ENCODE measurements at regions not wholly inside any gene's neighbourhood (a gene's known extent, or its start where the extent isn't known, plus 50 kb on each side); places are given as distances from the start of the nearest gene placed in this dataset.
A peak's percentile ranks its signal among the peaks of the same experiment; 100 is the strongest.

DNA sequence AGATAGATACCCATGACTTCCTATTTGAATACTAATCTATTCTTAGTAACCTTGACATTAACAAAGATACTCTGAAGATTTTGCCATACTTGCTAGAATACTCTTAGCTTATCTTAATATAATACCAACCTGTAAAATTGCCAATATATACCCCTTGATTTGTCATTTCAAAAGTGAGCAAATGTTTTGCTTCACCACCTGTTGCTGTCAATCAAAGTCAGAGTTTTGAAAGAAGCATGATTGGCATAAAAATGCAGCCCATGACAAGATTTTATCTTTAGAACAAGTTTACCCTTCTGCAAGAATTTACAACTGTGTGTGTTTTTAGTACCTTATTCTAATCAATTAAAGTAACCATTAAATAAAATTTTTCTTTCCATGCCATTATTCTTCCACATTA is 236.2 kb downstream of the TBX18 start:
- no peak for DNase-seq (ENCODE audit: low read depth in 4 of 4, low spot score in 3 of 4)

DNA sequence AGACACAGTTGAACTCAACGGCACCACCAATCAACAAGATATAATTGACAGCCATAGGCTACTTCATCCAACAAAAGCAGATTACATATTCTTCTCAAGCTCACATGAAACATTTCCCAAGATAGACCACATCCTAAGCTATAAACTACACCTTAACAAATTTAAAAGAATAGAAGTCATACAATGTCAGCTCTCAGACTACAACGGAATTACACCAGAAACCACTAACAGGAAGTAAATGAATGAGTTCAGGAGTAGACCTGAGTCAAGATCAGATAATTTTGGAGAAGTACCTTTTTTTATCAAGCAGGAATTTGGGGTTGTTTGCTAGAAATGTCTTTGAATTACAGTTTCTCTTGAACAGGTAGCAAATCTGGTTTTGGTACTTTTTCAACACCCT is 237.8 kb downstream of the TBX18 start:
- DNase-seq (ENCODE audit: low read depth in 4 of 4, low spot score in 3 of 4), result no peak

DNA sequence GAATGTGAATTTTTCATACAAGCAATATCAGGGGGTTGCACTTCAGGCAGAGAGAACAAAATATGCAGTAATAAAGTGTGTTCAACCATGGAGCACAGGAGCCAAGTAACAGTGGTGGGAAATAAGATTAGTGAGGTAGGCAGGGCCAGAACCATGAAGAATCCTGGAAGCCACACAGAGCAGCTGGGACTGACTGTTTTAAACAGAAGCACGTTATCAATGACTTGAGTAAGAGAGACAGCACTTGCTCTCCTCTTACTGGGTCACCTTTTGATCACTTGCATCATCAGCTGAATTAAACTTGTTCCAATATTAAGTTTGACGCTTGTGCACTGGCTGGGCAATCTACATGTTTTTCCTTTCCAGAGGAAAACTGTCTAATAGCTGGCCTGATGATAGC is 238.5 kb downstream of the TBX18 start:
- DNase-seq (ENCODE audit: low read depth in 4 of 4, low spot score in 3 of 4), result no peak

DNA sequence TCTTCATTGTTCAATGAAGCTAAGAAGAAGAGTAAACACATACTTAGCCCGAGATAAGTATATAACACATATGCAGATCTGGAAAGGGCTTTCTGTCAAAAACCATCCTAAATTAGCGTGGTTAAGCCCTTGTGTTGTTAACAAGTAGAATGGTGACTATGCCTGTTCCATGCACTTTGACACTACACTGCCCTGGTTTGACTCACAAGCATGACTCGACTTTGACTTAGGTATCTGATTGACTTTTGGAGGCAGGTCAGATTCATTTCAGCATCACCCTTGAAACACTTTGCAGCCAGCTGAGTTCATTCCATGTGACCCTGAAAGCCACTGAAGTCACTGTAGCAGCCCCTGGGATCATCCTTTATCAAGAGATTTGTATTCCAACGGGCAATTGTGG is 239.8 kb downstream of the TBX18 start:
- no peak for DNase-seq (ENCODE audit: low read depth in 4 of 4, low spot score in 3 of 4)

DNA sequence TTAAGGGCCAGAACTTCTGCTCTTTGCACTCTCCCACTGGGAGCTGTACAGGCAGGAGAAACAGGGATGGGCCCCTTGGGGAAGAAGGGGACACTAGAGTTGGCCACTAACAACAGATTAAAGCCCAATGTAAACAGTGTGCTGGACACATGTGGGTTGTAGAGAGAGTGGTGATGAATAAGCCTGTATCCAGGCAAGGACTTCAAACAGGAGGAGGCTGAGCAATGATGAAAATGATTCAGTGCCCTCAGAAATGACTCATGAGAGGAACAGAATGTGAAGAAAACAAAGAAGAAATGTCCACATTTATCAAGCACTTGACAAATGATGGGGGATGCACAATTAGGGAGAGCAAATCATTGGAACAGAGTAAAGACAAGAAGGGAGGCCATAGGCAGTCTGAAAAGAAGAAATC is 242.3 kb downstream of the TBX18 start:
- peak in 1 of 4 donors; percentile 9 for DNase-seq (ENCODE audit: low read depth in 4 of 4, low spot score in 3 of 4)

DNA sequence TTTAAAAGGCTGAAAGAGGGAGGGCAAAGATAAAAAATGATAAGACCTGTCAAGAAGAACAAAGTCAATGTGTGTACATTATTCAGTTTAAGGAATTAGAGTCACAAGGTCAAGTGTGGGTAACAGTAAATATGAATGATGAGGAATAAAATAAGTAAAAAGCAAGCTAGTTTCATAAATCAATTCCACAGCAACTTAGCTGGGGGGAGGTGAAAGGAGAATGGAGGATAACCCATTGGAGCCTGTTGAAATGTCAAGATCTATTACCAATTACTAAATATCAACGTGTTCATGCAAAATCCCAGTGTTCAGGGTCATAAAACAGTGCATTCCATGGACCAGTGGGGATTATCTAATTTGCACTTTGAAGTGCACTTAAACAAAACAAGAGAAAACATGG is 242.9 kb downstream of the TBX18 start:
- peak in 1 of 4 donors; percentile 27 for DNase-seq (ENCODE audit: low read depth in 4 of 4, low spot score in 3 of 4)

DNA sequence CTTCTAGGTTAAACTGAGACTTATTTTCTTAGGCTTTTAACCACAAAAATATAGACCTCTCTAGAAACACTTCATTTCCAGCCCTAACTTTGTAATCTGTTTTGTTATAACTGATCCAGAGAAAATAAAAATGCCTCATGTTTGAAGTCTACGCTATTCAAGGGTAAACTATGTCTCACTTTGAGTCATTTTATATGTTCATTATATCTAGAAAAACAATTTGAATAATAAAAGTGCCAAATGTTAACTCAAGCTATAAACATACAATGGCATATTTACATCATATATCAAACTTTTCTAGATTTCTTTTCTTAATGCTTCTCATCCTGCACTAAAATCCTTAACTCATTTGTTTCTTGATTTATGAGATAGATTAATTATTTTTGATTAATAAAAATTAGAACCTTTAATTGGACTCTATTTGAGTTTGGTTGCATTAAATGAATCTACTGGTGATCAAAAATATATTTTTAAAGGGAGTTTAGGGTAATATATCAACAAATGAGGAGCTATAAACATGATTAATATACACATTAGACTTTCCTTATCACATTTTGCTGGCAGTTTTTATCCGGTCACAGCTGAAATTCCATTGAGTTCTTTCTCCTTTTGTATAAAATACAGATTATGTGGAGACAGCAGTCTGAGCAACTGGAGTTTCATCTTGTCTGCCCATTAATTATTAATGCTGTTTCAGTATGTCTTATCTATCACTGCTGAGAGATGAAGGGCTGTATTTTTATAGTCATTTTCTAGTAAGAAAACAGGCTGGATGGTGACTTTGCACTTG is 246.5 kb downstream of the TBX18 start:
- peak in 2 of 4 donors; percentile 21 to 33 for DNase-seq (ENCODE audit: low read depth in 4 of 4, low spot score in 3 of 4)

DNA sequence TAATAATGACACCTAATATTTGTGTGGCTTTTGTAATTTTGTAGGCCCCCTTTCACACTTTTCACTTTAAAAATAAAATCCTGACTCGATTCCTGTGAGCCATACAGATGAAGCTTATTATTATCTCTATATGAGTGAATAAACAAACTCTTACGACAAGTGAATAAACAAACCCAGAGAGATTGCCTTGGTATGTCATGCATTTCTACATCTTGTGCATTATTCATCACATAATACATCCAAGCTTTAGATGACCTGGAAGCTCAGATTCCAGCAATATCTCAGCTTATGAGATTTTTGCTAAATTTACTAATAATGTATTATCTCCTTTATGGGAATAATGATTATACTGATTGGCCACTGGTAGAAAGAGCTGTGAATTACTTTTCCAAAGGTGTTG is 248.2 kb downstream of the TBX18 start:
- no peak for DNase-seq (ENCODE audit: low read depth in 4 of 4, low spot score in 3 of 4)

DNA sequence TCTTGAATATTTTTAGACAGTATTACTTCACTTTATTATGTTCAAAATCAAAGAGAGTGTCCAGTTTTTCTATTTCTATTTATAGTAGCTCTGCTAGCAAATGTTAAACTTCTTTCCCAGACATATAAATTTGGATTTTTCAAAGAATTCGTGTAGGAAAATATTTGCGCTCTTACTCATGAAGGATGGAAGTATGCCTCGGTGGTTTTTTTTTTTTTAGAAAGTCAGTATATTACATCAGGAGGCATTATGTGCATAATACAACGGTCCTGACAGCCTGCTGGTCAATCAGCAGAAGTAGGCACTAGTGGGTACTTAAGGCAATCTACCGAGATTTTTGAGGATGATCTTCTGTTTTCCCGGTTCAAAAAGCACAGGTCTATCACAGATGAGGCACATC is 249.3 kb downstream of the TBX18 start:
- DNase-seq (ENCODE audit: low read depth in 4 of 4, low spot score in 3 of 4), result no peak

DNA sequence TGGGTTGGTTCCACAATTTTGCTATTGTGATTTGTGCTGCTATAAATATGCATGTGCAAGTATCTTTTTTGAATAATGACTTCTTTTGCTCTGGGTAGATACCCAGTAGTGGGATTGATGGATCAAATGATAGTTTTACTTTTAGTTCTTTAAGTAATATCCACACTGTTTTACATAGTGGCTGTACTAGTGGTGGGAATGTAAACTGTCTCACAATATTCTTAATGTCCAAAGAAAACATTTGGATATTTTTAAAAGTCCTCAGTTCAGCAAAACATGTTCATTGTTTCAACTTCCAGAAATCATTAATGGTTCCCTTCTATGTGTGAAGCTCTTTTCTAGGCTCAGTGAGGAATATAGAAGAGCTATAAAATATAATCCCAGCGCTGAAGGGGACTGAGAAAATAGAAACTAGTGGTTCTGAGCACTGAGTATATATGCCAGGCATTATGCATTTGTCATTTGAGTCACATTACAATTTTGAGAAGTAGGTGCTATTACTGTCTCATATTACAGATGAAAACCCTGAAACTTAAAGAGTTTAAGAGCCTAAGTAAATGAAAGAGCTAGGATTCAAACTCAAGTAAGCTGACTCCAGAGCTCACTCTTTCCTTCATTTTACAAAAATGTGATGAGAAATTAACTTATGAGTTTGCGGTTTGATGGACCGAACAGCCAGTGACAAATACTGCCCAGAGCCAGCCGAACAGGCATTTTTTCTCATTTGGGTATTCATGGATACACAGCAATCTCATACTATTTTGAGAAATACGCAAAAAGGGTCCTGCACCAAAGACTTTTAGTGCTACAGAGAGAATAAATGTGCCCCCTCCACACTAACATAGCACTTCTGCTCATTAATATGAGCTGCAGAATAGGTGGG is 250.1 kb downstream of the TBX18 start:
- no peak for DNase-seq (ENCODE audit: low read depth in 4 of 4, low spot score in 3 of 4)

DNA sequence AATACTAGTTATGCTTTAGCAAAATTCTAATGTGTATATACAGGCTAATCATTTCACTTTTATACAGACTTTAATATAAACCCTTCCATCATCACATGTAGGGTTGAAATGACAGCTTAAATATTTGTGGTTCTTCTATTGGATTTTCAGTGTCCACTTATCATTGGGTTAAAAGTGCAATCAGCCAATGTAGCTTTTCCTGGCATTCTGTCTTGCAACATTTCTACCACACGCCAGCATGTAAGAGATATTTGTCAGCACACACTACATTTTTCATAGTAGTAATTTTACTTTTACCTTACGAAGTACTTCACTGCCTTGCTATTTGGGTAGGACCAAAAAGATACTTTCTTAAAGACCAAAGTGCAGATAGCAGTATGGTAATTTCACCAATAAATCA is 252.0 kb downstream of the TBX18 start:
- no peak for DNase-seq (ENCODE audit: low read depth in 4 of 4, low spot score in 3 of 4)

DNA sequence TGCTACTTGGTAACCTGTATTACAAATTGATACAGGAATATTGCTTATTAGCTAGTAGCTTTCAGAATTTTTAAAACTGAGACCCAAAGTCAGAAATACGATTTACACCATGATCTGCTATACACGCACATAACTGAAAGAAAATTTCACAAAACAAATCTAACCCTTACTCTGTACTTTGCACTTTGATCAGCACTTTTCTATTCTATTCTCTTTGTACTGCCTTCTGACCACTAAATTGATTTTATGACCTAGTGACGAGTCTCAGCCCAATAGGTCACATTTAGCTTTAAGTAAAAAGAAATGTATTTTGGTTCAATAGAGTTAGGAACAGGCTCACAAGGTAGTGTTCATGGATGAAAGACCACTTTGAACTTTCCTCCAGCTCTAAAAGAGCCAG is 252.5 kb downstream of the TBX18 start:
- DNase-seq (ENCODE audit: low read depth in 4 of 4, low spot score in 3 of 4), result no peak

DNA sequence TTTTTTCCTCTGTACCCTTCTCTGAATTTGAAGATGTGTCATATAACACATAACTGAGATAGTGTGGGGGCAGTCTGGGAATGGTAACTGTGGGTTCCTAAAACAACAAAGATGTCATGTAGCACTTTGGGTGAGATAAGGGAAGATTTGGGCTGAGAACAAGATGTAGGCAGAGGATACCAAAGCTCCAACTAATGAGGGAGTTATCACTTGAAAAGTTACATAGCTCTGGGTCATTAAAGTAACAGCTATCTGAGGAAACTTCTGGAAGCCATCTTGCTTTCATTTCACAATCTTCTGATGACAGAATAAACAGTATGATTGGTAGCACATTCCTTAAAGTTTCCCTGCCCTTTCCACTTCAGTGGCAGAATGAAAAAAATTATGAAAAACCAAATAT is 255.4 kb downstream of the TBX18 start:
- DNase-seq (ENCODE audit: low read depth in 4 of 4, low spot score in 3 of 4), result no peak

DNA sequence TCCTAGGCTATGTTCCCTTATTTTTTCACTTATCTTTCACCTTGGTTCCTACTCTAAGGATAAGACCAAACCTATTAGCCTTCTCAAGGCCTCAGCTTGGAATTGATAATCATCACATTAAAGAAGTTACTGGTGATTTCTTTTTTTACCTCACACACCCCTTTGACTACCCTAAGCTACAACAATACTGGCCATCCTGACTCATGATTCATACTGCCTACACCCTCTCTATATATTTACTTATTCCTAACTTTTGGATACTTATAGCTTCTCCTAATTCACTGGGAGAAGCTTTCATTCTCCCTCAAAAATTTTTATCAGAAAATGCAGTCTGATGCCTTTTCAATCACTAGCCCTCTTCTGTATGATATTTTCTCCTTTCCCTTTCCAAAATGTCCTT is 256.1 kb downstream of the TBX18 start:
- DNase-seq (ENCODE audit: low read depth in 4 of 4, low spot score in 3 of 4), result no peak

DNA sequence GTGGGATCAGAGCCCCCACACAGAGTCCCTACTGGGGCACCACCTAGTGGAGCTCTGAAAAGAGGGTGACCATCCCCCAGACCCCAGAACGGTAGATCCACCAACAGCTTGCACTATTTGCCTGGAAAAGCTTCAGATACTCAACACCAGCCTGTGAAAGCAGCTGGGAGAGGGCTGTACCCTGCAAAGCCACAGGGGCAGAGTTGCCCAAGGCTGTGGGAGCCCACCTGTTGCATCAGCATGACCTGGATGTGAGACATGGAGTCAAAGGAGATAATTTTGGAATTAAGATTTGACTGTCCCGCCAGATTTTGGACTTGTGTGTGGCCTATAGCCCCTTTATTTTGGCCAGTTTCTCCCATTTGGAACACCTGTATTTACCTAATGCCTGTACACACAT is 260.4 kb downstream of the TBX18 start:
- no peak for DNase-seq (ENCODE audit: low read depth in 4 of 4, low spot score in 3 of 4)

DNA sequence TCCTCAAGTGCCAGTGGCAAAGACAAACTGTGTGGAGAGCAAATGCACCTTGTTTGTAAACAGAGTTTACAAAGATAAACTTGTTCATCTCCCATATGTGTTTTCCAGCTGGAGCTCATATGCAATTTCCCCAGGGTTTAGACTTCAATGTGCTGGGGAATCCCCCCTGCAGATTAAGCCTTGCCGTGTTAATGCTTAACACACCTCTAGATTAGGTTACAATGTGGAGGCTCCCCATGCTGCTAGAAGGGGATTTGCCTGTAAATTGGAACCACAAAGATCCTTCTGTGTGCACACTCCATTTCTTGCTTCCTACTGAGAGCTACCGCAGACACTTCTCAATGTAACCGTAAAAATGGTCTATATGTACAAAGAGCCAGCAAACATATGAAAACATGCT is 263.1 kb downstream of the TBX18 start:
- DNase-seq (ENCODE audit: low read depth in 4 of 4, low spot score in 3 of 4), result no peak

DNA sequence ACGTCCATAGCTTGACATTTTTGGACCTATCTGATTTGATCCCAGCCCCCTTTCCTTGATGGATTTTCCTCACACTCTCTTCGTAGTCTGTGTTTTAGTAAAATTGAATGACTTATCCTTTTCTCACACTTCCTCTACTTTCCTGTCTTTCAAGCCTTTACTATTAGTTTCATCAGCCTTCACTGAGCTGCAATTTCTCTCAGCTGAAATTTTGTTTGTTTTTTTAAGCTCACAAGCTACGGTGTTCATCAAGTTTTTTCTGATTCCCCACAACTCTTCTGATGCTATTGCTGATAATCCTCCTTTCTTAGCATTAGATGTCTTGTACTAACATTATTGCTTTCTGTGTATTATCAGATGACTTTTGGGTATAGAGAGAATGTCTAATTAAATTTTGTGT is 263.7 kb downstream of the TBX18 start:
- no peak for DNase-seq (ENCODE audit: low read depth in 4 of 4, low spot score in 3 of 4)

DNA sequence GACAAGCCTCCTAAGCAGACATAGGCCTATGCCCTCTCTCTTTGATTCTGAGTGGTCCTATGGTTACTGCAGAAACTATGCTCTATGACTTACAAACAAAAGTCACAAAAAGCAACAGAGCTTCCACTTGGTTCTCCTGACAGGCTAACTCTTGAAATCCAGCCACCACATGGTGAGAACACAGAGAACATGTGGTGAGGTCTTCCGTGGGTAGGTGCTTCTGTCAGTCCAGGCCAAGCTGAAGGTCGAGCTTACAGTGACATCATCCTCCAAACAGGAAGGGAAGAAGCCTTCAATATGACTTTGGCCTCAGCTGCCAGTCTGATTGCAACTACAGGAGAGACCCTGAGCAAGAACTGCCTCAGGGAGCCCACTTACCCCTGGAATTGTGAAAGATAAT is 265.5 kb downstream of the TBX18 start:
- DNase-seq (ENCODE audit: low read depth in 4 of 4, low spot score in 3 of 4), result no peak

DNA sequence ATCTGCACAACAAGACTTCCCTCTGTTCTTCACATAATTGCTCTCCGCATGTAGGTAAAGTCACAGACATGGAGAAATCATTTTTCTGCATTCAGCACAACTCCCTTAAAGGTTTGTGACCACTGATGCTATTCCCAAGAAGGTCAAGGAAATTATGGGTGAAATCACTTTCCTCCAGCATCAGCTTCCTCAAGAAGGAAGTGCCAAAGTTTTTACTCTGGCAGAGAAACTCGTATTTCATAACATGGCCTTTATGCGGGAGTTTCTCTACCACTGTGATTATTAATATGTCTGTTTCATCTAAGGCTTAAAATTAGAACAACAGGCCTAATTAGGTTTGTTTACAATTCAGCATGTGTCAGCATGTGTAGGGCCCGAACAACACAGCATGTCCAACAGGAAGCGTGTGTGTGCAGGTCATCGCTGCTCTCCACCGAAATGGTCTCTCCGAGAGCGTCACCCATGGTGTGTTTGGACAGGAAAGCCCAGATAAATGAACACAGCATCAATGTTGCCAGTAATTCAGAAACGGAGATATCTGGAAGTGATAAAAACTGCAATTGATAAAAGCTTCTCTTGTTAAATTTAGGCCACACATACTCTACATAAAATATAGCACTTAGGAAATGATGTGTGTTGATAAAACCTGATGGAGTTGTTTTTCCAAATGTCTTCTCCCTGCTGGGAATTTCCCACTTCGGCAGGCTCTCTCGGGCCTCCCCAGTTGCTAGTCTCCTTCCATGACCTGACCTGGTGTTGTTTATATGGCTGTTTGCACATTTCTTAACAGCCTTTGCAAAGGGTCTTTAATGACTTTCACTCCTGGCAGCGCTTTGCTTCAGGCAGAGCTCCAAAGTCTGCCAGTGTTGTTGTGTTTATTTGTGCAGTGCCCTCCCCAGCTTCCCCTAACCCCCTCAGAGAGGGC is 265.1 kb upstream of the CEP162 start:
- DNase-seq (ENCODE audit: low read depth in 4 of 4, low spot score in 3 of 4), result no peak

DNA sequence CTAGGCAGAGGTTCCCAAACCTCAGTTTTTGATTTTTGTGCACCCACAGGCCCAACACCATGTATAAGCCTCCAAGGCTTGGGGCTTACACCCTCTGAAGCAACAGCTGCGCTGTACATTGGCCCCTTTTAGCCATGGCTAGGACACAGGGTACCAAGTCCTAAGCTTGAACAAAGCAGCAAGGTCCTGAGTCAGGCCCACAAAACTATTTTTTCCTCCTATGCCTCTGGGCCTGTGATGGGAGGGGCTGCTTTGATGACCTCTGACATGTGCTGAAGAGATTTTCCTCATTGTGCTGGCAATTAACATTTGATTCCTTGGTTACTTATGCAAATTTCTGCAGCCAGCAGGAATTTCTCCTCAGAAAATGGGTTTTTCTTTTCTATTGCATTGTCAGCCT is 262.2 kb upstream of the CEP162 start:
- no peak for DNase-seq (ENCODE audit: low read depth in 4 of 4, low spot score in 3 of 4)

DNA sequence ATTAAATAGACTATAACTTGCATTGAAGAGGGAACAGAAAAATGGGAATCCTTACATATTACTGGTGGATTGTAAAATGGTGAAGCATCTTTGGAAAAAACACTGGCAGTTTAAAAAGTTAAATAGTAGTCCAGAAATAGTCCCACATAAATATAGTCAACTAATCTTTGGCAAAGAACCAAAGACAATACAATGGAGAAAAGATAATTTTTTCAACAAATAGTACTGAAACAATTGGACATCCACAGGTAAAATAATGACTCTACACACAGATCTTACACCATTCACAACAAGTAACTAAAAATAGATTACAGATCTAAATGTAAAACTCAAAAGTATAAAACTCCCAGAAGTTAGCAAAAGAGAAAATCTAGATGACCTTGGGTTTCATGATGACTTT is 259.1 kb upstream of the CEP162 start:
- no peak for DNase-seq (ENCODE audit: low read depth in 4 of 4, low spot score in 3 of 4)

All from left renal pelvis (tissue), 4 donors.